ENCODE measurements at regions not wholly inside any gene's neighbourhood (a gene's known extent, or its start where the extent isn't known, plus 50 kb on each side); places are given as distances from the start of the nearest gene placed in this dataset.

DNA sequence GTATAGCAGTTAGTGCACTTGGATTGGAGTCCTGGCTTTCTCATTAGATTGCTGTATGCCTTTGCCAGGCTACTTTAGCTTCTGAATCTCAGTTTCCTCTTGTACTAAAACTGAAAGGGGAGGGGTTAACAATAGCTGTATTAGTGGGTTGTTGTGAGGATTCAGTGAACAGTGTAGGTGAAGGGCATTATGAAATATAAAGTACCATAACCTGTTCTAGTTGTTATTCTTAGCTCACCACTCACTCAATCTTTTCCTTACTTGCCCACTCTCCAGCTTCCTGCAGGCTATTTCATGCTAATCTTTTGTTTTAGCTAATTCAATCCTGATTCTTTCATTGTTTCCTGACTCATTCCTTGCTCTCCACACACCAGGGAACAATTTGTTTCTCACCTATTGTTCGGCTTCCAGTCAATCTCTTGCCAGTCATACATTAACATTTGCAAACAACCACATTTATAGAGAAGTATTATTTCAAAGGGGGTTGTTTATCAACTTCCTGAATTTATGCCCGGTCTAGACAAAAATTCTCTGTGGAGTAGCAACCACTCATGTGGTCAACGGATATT lies 50.6 kb upstream of the EDA start:
- TF ChIP-seq POLR2A (IDR thresholded peaks at IDR 0.05) (no peak), CTCF (IDR thresholded peaks at IDR 0.05) (no peak), POLR2AphosphoS5 (IDR thresholded peaks at IDR 0.05) (no peak), EP300 (IDR thresholded peaks at IDR 0.05) (no peak)
